PFSK-1 (cell line): ENCODE measurements at regions not wholly inside any gene's neighbourhood (a gene's known extent, or its start where the extent isn't known, plus 50 kb on each side); places are given as distances from the start of the nearest gene placed in this dataset.

Source experiments
- POLR2AphosphoS5 ChIP-seq: IDR thresholded peaks from 2 replicates; pipeline ENCODE4 v1.6.1; 2012; ENCODE audit warnings: low read depth, mild to moderate bottlenecking, control low read depth, low read length, moderate library complexity
- REST ChIP-seq, 2 experiments: IDR thresholded peaks; 2 replicates each; pipeline versions ENCODE4 v1.6.1 to v1.8.0; 2011 to 2012; ENCODE audit warnings: low read depth in 2 of 2, low read length in 2 of 2, control low read depth in 1 of 2, inconsistent platforms in 1 of 2, mild to moderate bottlenecking in 1 of 2, moderate library complexity in 1 of 2; ENCODE audit not compliant: insufficient read depth in 1 of 2

- TF ChIP-seq REST (IDR thresholded peaks at IDR 0.05; ENCODE audit: insufficient read depth in 1 of 2, low read depth in 2 of 2, low read length in 2 of 2) = no peak
- no peak for TF ChIP-seq POLR2AphosphoS5
These were observed 453.7 kb upstream of the POT1 start for GRCh38 chr7:125383324-125383723.
